IMR-90 (cell line): ENCODE measurements at regions not wholly inside any gene's neighbourhood (a gene's known extent, or its start where the extent isn't known, plus 50 kb on each side); places are given as distances from the start of the nearest gene placed in this dataset.
A peak's percentile ranks its signal among the peaks of the same experiment; 100 is the strongest.

Source experiments
- ATAC-seq: fragments of 200-7000 bp; cut with Tn5 transposase; 2 replicates; pipeline ENCODE4 v1.9.1; 2020; ENCODE audit warnings: low read depth, mild to moderate bottlenecking, moderate library complexity
- BruUV-seq: library from RNA; stranded (reverse); fragments of 400-500 nt; replicated peaks from 2 replicates; lab custom pipeline; 2021; lab: Mats Ljungman, UMichigan
- CTCF ChIA-PET: fragments of 300-600 bp; formaldehyde crosslinking; extraction: SDS; loops from one replicate; lab custom pipeline; 2021; ENCODE audit warnings: antibody characterized with exemption; lab: Yijun Ruan, JAX
- POLR2A ChIA-PET: fragments of 300-600 bp; sonication (Branson Sonifier 250); formaldehyde crosslinking; loops from one replicate; lab custom pipeline; 2022; ENCODE audit warnings: antibody characterized with exemption; ENCODE audit not compliant: unreplicated experiment; lab: Charles Lee
- DNase-seq: peaks from one replicate; pipeline ENCODE4 v3.0.0; 2013
- H2AFZ ChIP-seq: replicated peaks from 2 replicates; pipeline ENCODE3; 2013; ENCODE audit warnings: low read length, mild to moderate bottlenecking; ENCODE audit not compliant: poor library complexity
- H2AK5ac ChIP-seq: 2 replicates; pipeline ENCODE4 v1.6.1; 2013; ENCODE audit warnings: low read depth, low read length, inconsistent platforms
- H2AK9ac ChIP-seq: replicated peaks from 2 replicates; pipeline ENCODE3; 2013; ENCODE audit warnings: mild to moderate bottlenecking, low read depth, low read length, moderate library complexity; ENCODE audit not compliant: poor library complexity
- H2BK120ac ChIP-seq: 2 replicates; pipeline ENCODE4 v1.6.1; 2013; ENCODE audit warnings: low read depth, low read length, inconsistent platforms
- H2BK15ac ChIP-seq: 3 replicates; pipeline ENCODE4 v1.6.1; 2013; ENCODE audit warnings: low read depth, low read length, inconsistent platforms
- H2BK20ac ChIP-seq: 2 replicates; pipeline ENCODE4 v1.6.1; 2013; ENCODE audit warnings: low read depth, mild to moderate bottlenecking, inconsistent platforms, low read length, moderate library complexity
- H2BK5ac ChIP-seq: 2 replicates; pipeline ENCODE4 v1.6.1; 2013; ENCODE audit warnings: mild to moderate bottlenecking, low read depth, low read length, inconsistent platforms; ENCODE audit not compliant: poor library complexity, severe bottlenecking
- H3K14ac ChIP-seq: replicated peaks from 2 replicates; pipeline ENCODE4 v1.6.1; 2013; ENCODE audit warnings: low read depth, low read length, inconsistent platforms
- H3K18ac ChIP-seq: 2 replicates; pipeline ENCODE4 v1.6.1; 2013; ENCODE audit warnings: low read depth, low read length, control low read depth
- H3K23ac ChIP-seq: 2 replicates; pipeline ENCODE4 v1.6.1; 2013; ENCODE audit warnings: low read depth, low read length, inconsistent platforms
- H3K27ac ChIP-seq: 2 replicates; pipeline ENCODE4 v1.5.1; 2013; ENCODE audit warnings: mild to moderate bottlenecking, control low read depth, low read length; ENCODE audit not compliant: insufficient read depth
- H3K27me3 ChIP-seq: 2 replicates; pipeline ENCODE4 v1.6.1; 2013; ENCODE audit warnings: low read length; ENCODE audit not compliant: control insufficient read depth, insufficient read depth
- H3K36me3 ChIP-seq: 2 replicates; pipeline ENCODE4 v1.6.1; 2013; ENCODE audit warnings: low read length, mixed read lengths; ENCODE audit not compliant: control insufficient read depth, insufficient read depth
- H3K4ac ChIP-seq: 2 replicates; pipeline ENCODE4 v1.6.1; 2013; ENCODE audit warnings: low read depth, low read length, inconsistent platforms
- H3K4me1 ChIP-seq: 2 replicates; pipeline ENCODE4 v1.6.1; 2013; ENCODE audit warnings: low read length, mixed read lengths; ENCODE audit not compliant: control insufficient read depth, insufficient read depth
- H3K4me2 ChIP-seq: 2 replicates; pipeline ENCODE4 v1.6.1; 2013; ENCODE audit warnings: low read depth, mild to moderate bottlenecking, control low read depth, low read length, moderate library complexity
- H3K4me3 ChIP-seq: 2 replicates; pipeline ENCODE4 v1.5.1; 2013; ENCODE audit warnings: low read depth, mild to moderate bottlenecking, control low read depth, low read length, moderate library complexity; ENCODE audit not compliant: insufficient read depth
- H3K56ac ChIP-seq: 2 replicates; pipeline ENCODE4 v1.6.1; 2013; ENCODE audit warnings: low read length, inconsistent platforms; ENCODE audit not compliant: insufficient read depth; ENCODE audit errors: extremely low read depth
- H3K79me1 ChIP-seq, 2 experiments: 2 replicates each; pipeline ENCODE4 v1.6.1; 2013; ENCODE audit warnings: low read length in 2 of 2, inconsistent platforms in 1 of 2, low read depth in 1 of 2
- H3K9ac ChIP-seq: 2 replicates; pipeline ENCODE4 v1.6.1; 2013; ENCODE audit warnings: low read depth, low read length, control low read depth
- H3K9me1 ChIP-seq: 2 replicates; pipeline ENCODE4 v1.6.1; 2013; ENCODE audit warnings: low read length, inconsistent platforms; ENCODE audit not compliant: insufficient read depth
- H3K9me3 ChIP-seq: 2 replicates; pipeline ENCODE4 v1.6.1; 2013; ENCODE audit warnings: low read length; ENCODE audit not compliant: control insufficient read depth, insufficient read depth
- H4K20me1 ChIP-seq: 2 replicates; pipeline ENCODE4 v1.6.1; 2013; ENCODE audit warnings: low read length, inconsistent platforms; ENCODE audit not compliant: insufficient read depth
- H4K5ac ChIP-seq: 2 replicates; pipeline ENCODE4 v1.6.1; 2013; ENCODE audit warnings: mild to moderate bottlenecking, low read depth, low read length, control low read depth
- H4K8ac ChIP-seq, 2 experiments: 2 replicates each; pipeline ENCODE4 v1.6.1; 2013; ENCODE audit warnings: low read depth in 2 of 2, low read length in 2 of 2, control low read depth in 1 of 2, inconsistent platforms in 1 of 2
- H4K91ac ChIP-seq: 2 replicates; pipeline ENCODE4 v1.6.1; 2013; ENCODE audit warnings: low read depth, low read length, inconsistent platforms; ENCODE audit not compliant: insufficient read depth
- BHLHE40 ChIP-seq: fragments of 150-350 bp; IDR thresholded peaks from 2 replicates; pipeline ENCODE4 v1.6.1; 2016; ENCODE audit warnings: mild to moderate bottlenecking, low read depth, low read length
- FOS ChIP-seq: fragments of 150-350 bp; IDR thresholded peaks from 2 replicates; pipeline ENCODE4 v1.6.1; 2016; ENCODE audit warnings: low read depth, low read length
- SMC3 ChIP-seq: fragments of 150-350 bp; IDR thresholded peaks from 2 replicates; pipeline ENCODE4 v1.6.1; 2016; ENCODE audit warnings: low read depth, mild to moderate bottlenecking, antibody characterized with exemption, low read length, moderate library complexity
- WGBS, 2 experiments: methylation state at CpG; one replicate each; pipeline versions ENCODE4 v1.1.5 to v1.1.7; 2013; ENCODE audit warnings: missing lambda C conversion rate in 2 of 2; ENCODE audit not compliant: insufficient read length in 1 of 2; ENCODE audit errors: extremely low coverage in 2 of 2; 5-methylcytosine and 5-hydroxymethylcytosine counted together
- dilution Hi-C: fragments of 300-500 bp; cut with HindIII; formaldehyde crosslinking; loops from one replicate; pipeline ENCODE4 v1.14.3; 2018; ENCODE audit warnings: low sequenced_read_pairs; ENCODE audit not compliant: unreplicated experiment
- in situ Hi-C: fragments of 300-500 bp; cut with MboI; formaldehyde crosslinking; loops from 3 replicates; pipeline ENCODE4 v1.14.3; 2019; ENCODE audit warnings: low sequenced_read_pairs, inconsistent platforms, mixed read lengths
- intact Hi-C: fragments of 100-400 bp; cut with micrococcal nuclease; formaldehyde crosslinking; loops from 2 replicates; pipeline ENCODE4 v1.10.0; 2022
- TF ChIP-seq, protein P1 (sequence below): conservative IDR thresholded peaks from 2 replicates; pipeline ENCODE4 v1.5.1; 2012; ENCODE audit warnings: mild to moderate bottlenecking, low read depth, low read length, improper control_type of control experiment

DNA sequence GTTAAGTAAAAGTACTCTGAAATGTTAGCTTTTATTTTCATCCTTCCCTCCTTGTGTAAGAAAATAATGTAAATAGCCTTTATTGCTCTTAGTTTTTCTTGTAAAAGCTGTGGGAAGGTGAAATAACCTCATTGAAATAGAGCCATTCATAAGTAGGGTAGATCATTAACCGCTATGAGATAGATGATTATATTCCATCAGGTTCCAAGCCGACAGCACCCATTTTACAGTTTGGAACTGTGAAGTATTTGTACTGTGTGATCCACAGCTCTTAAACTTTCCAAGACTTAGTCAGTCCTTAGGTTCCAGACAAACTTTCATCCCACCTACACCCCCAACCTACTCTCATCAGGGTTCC lies 216.5 kb downstream of the TSHZ3 start:
- POLR2A ChIA-PET = no interaction called here
- H3K9ac ChIP-seq = no peak overlapping the region
- CTCF ChIA-PET = no interaction called here
- no peak overlapping the region for H3K27ac ChIP-seq
- BruUV-seq = no TSS peak
- H4K5ac ChIP-seq = no peak overlapping the region; the same call in 1 of the 2 replicates
- no peaks in the 10 kb centered on the region for H3K36me3 ChIP-seq
- no peak overlapping the region for H4K91ac ChIP-seq
- H3K4ac ChIP-seq = no peak overlapping the region
- H3K27me3 ChIP-seq = no peaks in the 10 kb centered on the region
- in situ Hi-C loops = no loop called here
- no peak overlapping the region for H3K14ac ChIP-seq
- no peak overlapping the region for H3K4me2 ChIP-seq
- no peak for TF ChIP-seq FOS
- no peak for TF ChIP-seq SMC3
- TF ChIP-seq, protein P1, sequence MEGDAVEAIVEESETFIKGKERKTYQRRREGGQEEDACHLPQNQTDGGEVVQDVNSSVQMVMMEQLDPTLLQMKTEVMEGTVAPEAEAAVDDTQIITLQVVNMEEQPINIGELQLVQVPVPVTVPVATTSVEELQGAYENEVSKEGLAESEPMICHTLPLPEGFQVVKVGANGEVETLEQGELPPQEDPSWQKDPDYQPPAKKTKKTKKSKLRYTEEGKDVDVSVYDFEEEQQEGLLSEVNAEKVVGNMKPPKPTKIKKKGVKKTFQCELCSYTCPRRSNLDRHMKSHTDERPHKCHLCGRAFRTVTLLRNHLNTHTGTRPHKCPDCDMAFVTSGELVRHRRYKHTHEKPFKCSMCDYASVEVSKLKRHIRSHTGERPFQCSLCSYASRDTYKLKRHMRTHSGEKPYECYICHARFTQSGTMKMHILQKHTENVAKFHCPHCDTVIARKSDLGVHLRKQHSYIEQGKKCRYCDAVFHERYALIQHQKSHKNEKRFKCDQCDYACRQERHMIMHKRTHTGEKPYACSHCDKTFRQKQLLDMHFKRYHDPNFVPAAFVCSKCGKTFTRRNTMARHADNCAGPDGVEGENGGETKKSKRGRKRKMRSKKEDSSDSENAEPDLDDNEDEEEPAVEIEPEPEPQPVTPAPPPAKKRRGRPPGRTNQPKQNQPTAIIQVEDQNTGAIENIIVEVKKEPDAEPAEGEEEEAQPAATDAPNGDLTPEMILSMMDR = no peak
- no peak for TF ChIP-seq BHLHE40
- H2BK5ac ChIP-seq = no peak overlapping the region
- H3K23ac ChIP-seq = no peak overlapping the region
- no peaks in the 10 kb centered on the region for H3K9me3 ChIP-seq
- 0 out of 2 replicates have a peak overlapping the region, but pooled peaks have one; percentile 0 for H2BK120ac ChIP-seq
- no CpG with 5 or more reads among the region's 2 CpGs for WGBS, 2 experiments
- no peaks in the 10 kb centered on the region; a peak in 1 of 4 replicates for H3K79me1 ChIP-seq
- H3K4me1 ChIP-seq = peaks cover 8% of the 10 kb centered on the region
- H4K20me1 ChIP-seq = no peaks in the 10 kb centered on the region
- H2AK5ac ChIP-seq = no peak overlapping the region; the same call in 1 of the 2 replicates
- H3K4me3 ChIP-seq = no peak overlapping the region
- H3K18ac ChIP-seq = peak overlapping the region; percentile 30; the same call in 1 of the 2 replicates
- DNase-seq = no peak
- ATAC-seq = no peak
- H4K8ac ChIP-seq = no peak overlapping the region
- H2BK20ac ChIP-seq = no peak overlapping the region
- H3K9me1 ChIP-seq = peaks cover 8% of the 10 kb centered on the region
- no peak overlapping the region for H2AK9ac ChIP-seq
- H2AFZ ChIP-seq = no peak overlapping the region
- intact Hi-C loops = no loop called here
- H2BK15ac ChIP-seq = no peak overlapping the region
- dilution Hi-C loops = no loop called here
- H3K56ac ChIP-seq = no peak overlapping the region
